SU-DHL-6 (cell line): ENCODE measurements at regions not wholly inside any gene's neighbourhood (a gene's known extent, or its start where the extent isn't known, plus 50 kb on each side); places are given as distances from the start of the nearest gene placed in this dataset.

Source experiments
- CTCF ChIP-seq: fragments of 200-600 bp; sonication (generic); IDR thresholded peaks from one replicate; pipeline ENCODE4 v1.5.1; 2017; ENCODE audit warnings: antibody characterized with exemption, mild to moderate bottlenecking, low read length, moderate library complexity; ENCODE audit not compliant: insufficient read depth, poor library complexity, severe bottlenecking
- EZH2phosphoT487 ChIP-seq: fragments of 200-600 bp; sonication (generic), shearing (Covaris generic); conservative IDR thresholded peaks from 2 replicates; pipeline ENCODE4 v1.6.1; 2018; ENCODE audit warnings: mild to moderate bottlenecking, antibody characterized with exemption, low read length, moderate library complexity, mixed read lengths

DNA sequence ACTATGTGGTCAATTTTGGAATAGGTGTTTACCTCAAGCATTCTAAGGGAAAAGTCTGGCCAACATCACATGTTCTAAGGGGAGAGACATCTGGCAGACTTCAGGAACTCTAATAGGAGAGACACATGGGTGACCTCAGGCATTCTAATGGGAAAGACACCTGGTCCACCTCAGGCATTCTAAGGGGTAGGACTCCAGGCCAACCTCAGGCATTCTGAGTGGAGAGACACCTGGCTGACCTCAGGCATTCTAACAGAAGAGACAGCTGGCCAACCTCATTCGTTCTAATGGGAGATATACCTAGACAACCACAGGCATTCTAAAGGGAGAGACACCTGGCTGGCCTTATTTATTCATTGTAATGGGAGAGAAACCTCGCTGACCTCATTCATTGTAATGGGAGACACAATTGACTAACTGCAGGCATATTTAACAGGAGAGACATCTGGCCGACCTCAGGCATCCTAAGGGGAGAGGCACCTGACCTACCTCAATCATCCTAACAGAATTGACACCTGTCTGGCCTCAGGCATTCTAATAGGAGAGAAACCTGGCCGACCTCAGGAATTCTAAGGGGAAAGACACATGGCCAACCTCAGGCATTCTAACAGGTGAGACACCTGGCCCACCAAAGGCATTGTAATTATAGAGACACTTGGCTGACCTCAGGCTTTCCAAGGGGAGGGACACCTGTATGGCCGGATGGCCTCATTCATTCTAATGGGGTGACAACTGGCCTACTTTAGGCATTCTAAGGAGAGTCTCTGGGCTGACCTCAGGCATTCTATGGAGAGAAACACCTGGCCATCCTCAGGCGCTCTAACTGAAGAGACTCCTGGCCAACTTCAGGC lies 1346.8 kb downstream of the UQCRFS1 start:
- TF ChIP-seq CTCF (no peak), EZH2phosphoT487 (no peak)
